Activated naive CD4-positive, alpha-beta T cell treated with anti-CD3 and anti-CD28 coated beads, Interleukin-2, amount 50 U/mL, for 24 hours (primary cell): ENCODE measurements at regions not wholly inside any gene's neighbourhood (a gene's known extent, or its start where the extent isn't known, plus 50 kb on each side); places are given as distances from the start of the nearest gene placed in this dataset.

Source experiments
- H3K27ac Mint-ChIP-seq: one replicate; pipeline ENCODE4 v1.8.0; 2021; ENCODE audit warnings: mild to moderate bottlenecking, mixed read lengths
- H3K27me3 Mint-ChIP-seq: one replicate; pipeline ENCODE4 v1.8.0; 2021; ENCODE audit warnings: mixed read lengths
- H3K36me3 Mint-ChIP-seq: one replicate; pipeline ENCODE4 v1.8.0; 2021; ENCODE audit warnings: mixed read lengths
- H3K4me1 Mint-ChIP-seq: one replicate; pipeline ENCODE4 v1.8.0; 2021; ENCODE audit warnings: mixed read lengths
- H3K4me3 Mint-ChIP-seq: one replicate; pipeline ENCODE4 v1.8.0; 2021; ENCODE audit warnings: mild to moderate bottlenecking, mixed read lengths
- H3K9me3 Mint-ChIP-seq: one replicate; pipeline ENCODE4 v1.8.0; 2021; ENCODE audit warnings: mixed read lengths

DNA sequence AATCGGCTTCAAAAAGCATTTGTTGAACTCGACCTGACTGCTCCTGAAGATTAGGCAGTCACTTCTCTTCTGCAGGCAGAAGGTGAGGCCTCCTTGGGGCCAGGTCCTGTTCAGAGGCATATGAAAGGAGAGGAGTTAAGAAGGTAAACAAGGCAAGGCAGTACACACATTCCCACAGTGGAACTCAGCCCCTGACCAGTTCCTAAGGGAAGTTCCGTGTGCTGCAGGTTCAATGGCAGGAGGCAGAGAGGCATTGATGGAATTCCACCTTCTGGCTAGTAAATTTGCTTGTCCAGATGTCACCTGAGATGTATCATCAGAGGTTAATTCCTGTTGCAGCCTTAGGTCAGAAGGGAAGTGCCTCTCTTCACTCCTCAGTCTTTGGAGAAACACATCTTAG is 337.0 kb upstream of the MTNR1B start:
- Mint-ChIP-seq H3K36me3 (no peaks in the 10 kb centered on the region), H3K4me3 (no peak overlapping the region), H3K9me3 (no peaks in the 10 kb centered on the region), H3K4me1 (no peaks in the 10 kb centered on the region), H3K27me3 (no peaks in the 10 kb centered on the region), H3K27ac (no peak overlapping the region)

DNA sequence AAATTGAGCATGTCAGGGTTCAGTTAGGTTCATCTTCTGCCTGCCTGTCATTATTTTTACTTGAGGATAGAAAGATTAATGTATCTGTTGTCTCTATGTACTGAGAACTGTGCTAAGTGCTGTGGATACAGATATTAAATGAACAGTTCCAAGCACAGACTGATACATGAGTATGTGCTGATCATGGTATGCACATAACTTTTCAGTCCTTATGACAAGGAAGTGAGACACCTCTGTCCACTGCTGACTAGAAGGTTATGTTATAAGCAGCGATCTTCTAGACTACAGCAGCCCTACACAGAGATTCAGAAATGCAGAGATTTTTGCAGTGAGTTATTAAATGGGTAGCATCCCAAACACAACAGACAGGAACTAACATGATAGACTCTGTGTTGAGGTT is 335.6 kb upstream of the MTNR1B start:
- no peaks in the 10 kb centered on the region for H3K9me3 Mint-ChIP-seq
- H3K4me1 Mint-ChIP-seq = no peaks in the 10 kb centered on the region

DNA sequence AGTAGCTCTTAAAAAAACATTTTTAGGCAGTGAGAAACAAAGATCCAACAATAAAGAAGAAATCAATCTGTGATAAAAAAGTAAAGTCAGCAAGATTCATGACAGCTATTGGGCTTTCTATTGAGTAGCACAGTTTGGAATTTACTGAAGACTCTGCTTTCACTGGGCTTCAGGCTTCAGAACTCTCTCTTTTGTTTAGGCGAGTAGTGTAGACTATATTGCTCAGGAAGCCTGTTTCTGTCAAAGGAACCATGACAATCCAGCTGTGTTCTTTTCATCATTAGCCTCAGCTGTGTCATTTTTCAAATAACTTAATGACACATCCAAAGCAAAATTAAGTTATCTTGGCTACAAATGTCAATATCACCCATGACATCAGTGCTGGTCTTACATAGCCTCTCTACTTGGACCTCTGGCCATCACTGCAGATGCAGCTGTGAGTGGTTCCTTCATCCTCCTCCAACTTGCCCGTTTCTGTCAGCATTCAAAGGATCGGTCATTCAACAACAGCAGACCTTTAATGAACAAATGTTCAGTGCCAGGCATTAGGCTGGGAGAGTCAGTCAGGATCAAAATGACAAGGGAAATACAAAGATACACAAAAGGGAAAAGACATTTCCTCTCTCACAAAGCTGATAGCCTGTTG is 332.8 kb upstream of the MTNR1B start:
- no peaks in the 10 kb centered on the region for H3K4me1 Mint-ChIP-seq
- H3K27ac Mint-ChIP-seq = no peak overlapping the region
- H3K4me3 Mint-ChIP-seq = no peak overlapping the region
- H3K9me3 Mint-ChIP-seq = no peaks in the 10 kb centered on the region
- no peaks in the 10 kb centered on the region for H3K36me3 Mint-ChIP-seq
- no peaks in the 10 kb centered on the region for H3K27me3 Mint-ChIP-seq

More for the DNA sequence above, 335.6 kb upstream of the MTNR1B start:
- Mint-ChIP-seq H3K36me3 (no peaks in the 10 kb centered on the region), H3K4me3 (no peak overlapping the region), H3K27me3 (no peaks in the 10 kb centered on the region), H3K27ac (no peak overlapping the region)

DNA sequence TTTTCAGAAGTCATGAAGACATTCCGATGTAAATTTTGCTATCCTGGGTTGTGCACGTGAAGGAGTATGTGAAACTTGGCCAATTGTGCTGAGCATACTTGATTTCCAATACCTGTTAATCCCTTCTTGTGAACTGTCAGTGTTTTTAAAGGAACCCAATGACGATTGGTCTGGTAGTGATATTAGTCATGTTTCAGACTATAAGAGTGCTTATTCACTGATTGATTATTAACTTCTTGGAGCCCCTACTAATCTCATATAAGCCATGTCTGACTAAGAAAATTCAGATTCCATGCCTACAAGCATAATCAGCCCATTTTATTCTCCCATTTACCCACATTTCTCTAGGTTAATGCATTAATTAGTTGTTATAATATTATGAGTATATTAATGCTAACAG is 330.8 kb upstream of the MTNR1B start:
- H3K4me1 Mint-ChIP-seq = no peaks in the 10 kb centered on the region

DNA sequence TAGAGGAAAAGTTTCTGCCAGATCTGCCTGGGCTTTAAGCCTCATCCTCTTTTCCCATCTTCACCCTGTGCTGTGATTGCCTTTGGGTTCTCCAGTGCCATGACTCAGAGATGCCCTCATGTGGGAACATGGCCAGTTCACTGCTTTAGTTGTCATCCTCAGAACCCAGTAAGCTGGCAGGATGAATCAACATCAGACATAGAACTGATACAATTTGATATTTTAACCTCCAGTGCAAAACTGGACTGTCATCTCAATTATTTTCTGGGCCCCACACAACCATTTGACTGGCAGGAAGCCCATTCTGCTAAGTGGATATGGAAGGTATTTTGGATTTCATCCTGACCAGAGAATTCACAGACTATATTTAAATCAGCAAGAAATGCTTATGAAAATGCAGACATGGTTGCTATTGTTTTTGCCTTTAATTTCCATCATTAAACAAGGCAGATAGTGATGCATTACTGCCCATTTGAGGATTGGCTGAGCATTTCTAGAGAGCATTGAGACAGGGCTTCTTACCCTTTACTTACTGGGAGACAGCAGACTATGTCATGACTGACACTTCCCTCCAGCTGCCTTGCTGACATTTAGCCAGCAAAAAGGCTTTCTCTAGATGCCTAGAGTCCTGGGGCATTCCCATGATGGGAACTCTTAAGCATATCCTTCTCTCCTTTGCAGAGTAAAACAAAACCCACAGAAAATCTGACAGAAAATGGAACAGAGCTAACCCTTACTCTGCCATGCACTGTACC is 327.1 kb upstream of the MTNR1B start:
- H3K4me3 Mint-ChIP-seq = no peak overlapping the region
- no peaks in the 10 kb centered on the region for H3K4me1 Mint-ChIP-seq
- no peak overlapping the region for H3K27ac Mint-ChIP-seq
- H3K9me3 Mint-ChIP-seq = no peaks in the 10 kb centered on the region
- H3K36me3 Mint-ChIP-seq = no peaks in the 10 kb centered on the region
- no peaks in the 10 kb centered on the region for H3K27me3 Mint-ChIP-seq

More for the DNA sequence above, 330.8 kb upstream of the MTNR1B start:
- no peaks in the 10 kb centered on the region for H3K36me3 Mint-ChIP-seq
- H3K27me3 Mint-ChIP-seq = no peaks in the 10 kb centered on the region
- H3K4me3 Mint-ChIP-seq = no peak overlapping the region
- H3K27ac Mint-ChIP-seq = no peak overlapping the region
- H3K9me3 Mint-ChIP-seq = no peaks in the 10 kb centered on the region

DNA sequence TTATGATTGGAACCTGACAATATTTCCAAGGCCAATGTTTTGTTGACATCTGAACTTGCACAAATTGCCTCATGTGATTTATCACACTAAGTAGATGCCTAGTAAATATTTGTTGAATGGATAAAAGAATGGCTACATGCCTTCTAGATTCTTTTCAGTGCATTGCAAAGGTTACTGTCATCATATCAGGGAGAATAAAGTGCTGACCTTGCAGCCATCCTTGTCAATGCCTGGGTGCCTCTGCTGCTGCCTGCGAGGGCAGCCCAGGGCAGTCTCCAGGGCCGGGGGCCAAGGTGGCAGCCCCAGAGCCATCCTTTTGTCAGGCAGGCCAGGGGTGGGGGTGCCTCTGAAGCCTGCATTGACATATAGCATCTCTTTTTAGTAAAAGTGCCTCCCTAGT is 325.6 kb upstream of the MTNR1B start:
- no peaks in the 10 kb centered on the region for H3K36me3 Mint-ChIP-seq

DNA sequence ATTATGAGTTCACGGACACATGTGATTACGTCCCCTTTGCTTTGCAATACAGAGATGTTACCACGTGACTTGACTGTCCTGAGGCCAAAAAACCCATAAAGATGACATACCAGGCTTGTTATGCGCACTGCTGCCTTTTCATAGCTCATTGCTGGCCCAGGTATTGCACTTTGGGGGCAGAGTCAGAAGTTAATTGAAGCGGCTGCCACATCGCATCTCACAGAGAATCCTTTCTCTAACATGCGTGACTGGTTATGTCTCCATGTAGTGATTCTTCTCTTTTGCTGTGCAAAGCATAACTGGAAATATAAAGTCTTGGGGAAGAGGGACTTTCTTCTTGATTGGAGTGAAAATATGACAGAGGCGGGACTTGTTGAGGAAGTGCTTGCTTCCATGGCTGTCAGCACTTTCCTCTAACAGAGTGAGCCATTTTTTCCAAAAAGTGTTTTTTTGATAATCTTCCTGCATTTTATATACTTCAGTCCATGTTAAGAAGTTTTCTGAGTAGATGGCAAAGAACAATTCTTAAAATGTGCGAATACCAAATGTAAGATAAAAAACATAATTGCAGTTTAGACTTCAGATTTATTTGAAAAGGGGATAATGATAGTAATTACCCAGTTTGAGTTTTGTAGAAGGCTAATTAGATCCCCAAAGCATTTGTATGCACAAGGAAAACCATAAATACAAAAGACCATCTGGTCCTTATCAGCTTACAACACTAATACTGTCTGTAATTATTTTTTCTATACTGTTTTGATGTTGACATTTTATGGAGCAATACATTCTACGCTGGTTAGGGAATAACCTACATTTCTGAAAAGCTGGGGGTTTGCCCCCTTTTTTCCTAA is 324.6 kb upstream of the MTNR1B start:
- Mint-ChIP-seq H3K4me3 (no peak overlapping the region), H3K27ac (no peak overlapping the region), H3K27me3 (no peaks in the 10 kb centered on the region), H3K36me3 (no peaks in the 10 kb centered on the region), H3K9me3 (no peaks in the 10 kb centered on the region), H3K4me1 (no peaks in the 10 kb centered on the region)

More for the DNA sequence above, 325.6 kb upstream of the MTNR1B start:
- Mint-ChIP-seq H3K27ac (no peak overlapping the region), H3K4me3 (no peak overlapping the region), H3K9me3 (no peaks in the 10 kb centered on the region), H3K27me3 (no peaks in the 10 kb centered on the region), H3K4me1 (no peaks in the 10 kb centered on the region)

DNA sequence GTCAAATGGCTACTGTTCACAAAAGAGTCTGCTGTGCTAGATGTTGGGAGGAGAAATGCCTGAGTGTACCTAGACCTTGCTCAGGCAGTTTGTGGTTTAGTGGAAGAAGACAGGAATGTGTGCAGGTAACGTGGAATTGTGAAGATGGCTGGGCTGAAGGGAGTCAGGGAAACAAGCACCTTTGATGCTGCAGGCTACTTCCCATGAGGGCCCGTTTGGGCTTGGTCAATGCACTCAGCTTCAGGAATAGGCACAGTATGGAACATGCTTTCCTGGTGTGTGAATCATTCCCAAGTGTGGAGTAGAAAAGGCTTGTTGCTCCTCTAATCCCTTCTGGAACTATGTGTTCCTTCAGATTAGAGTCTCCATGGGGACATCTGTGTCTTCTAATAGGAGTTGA is 318.3 kb upstream of the MTNR1B start:
- Mint-ChIP-seq H3K36me3 (no peaks in the 10 kb centered on the region), H3K4me1 (no peaks in the 10 kb centered on the region), H3K9me3 (no peaks in the 10 kb centered on the region)

DNA sequence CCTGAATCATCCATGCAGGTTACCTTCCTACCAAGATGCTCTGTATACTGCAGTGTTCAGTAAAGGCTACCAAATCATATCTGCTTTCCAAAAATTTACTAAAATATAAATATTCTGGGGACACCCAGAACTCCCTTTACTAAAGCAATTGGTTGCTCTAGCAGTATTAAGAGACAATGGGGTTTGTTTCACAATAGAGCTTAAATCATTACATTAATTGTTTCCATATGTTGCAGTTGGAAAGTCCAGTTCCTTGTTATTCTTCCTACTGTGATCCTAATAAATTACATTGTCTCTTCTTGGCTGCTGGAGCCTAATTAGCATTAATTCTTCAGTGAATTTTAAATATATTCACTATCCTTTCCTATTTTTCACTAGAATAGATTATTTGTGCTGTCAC is 316.0 kb upstream of the MTNR1B start:
- Mint-ChIP-seq H3K36me3 (no peaks in the 10 kb centered on the region), H3K9me3 (peaks cover 5% of the 10 kb centered on the region), H3K27me3 (no peaks in the 10 kb centered on the region), H3K4me3 (no peak overlapping the region), H3K27ac (no peak overlapping the region), H3K4me1 (no peaks in the 10 kb centered on the region)

More for the DNA sequence above, 318.3 kb upstream of the MTNR1B start:
- Mint-ChIP-seq H3K4me3 (no peak overlapping the region), H3K27ac (no peak overlapping the region), H3K27me3 (no peaks in the 10 kb centered on the region)

DNA sequence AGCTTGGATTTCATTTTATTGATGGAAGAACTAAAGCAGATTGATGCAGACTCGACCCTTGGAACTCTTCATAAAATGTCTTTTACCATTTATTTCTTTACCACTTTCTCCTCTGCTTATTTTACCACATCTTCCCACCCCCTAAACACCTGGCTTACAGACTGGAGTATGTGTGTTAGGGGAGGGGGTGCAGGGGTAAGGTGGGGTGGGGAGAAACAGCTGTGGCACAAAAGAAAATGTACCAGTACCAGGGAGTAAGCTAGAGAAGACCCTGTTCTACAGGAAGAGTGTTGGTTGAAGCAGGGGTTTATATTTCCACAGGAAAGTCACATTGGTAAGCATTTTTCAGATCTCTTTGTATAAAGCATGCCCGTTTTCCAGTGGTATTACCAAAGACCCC is 312.7 kb upstream of the MTNR1B start:
- H3K27ac Mint-ChIP-seq = no peak overlapping the region

DNA sequence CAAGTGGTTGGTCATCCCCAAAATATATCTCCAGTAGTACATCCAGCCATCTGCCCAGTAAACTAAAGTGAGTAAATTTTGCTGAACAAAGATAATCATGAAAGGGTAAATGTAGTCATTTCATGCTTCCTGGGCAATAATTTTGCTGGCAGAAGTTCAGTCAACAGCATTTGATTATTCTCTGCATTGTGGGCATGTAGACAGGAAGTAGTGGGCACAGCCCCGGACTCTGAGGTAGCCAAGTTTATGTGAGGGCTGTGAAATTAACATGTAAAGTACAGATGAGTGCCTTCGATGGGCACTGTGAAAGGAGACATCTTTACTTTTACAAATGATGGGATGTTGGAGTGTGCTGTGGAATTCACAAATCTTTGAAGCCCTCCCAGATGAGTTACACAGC is 312.2 kb upstream of the MTNR1B start:
- H3K4me3 Mint-ChIP-seq = no peak overlapping the region

More for the DNA sequence above, 312.7 kb upstream of the MTNR1B start:
- H3K4me3 Mint-ChIP-seq = no peak overlapping the region
- H3K9me3 Mint-ChIP-seq = peaks cover 5% of the 10 kb centered on the region
- no peaks in the 10 kb centered on the region for H3K27me3 Mint-ChIP-seq
- no peaks in the 10 kb centered on the region for H3K4me1 Mint-ChIP-seq
- H3K36me3 Mint-ChIP-seq = no peaks in the 10 kb centered on the region

DNA sequence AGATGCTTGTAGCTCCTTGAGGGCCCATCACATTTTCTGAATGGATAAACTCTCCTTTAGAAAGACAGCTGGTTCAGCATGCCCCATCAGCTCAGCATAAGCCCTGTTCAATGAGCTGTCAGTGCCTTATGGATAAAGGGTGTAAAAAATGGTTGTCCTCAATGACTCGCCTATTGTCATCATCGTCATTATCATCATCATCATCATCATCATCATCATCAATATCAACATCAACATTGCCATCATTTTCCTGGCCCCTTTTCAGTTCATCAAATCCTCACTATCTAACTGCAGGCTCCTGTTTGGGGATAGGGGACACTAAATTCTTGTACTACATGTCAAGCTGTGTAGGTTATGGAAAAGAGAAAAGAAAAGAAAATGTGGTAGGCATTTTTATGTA is 310.7 kb upstream of the MTNR1B start:
- H3K36me3 Mint-ChIP-seq = no peaks in the 10 kb centered on the region
- H3K4me1 Mint-ChIP-seq = no peaks in the 10 kb centered on the region
- H3K27ac Mint-ChIP-seq = no peak overlapping the region
- peaks cover 5% of the 10 kb centered on the region for H3K9me3 Mint-ChIP-seq
- H3K27me3 Mint-ChIP-seq = no peaks in the 10 kb centered on the region
- no peak overlapping the region for H3K4me3 Mint-ChIP-seq

More for the DNA sequence above, 312.2 kb upstream of the MTNR1B start:
- Mint-ChIP-seq H3K27ac (no peak overlapping the region), H3K36me3 (no peaks in the 10 kb centered on the region), H3K27me3 (no peaks in the 10 kb centered on the region), H3K4me1 (no peaks in the 10 kb centered on the region), H3K9me3 (peaks cover 5% of the 10 kb centered on the region)

DNA sequence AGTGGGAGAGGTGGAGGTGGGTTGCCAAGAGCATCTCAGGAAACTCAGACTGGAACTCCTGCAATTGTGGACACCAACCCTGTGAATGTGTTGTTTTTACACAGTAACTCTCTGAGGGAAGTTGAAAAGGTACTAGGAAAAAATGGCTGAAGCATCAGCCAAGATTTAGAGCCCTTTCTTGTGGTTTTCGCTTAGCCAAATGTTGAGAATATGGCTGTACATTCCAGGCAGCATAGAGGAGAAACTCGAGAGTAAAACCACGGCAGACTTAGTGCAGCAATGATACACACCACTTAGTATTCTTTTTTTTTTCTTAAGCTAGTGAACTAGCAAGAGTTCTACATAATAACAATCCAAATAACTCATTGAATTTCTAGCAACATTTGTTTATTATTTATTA is 309.7 kb upstream of the MTNR1B start:
- Mint-ChIP-seq H3K4me3 (no peak overlapping the region), H3K9me3 (peaks cover 5% of the 10 kb centered on the region), H3K36me3 (no peaks in the 10 kb centered on the region), H3K27ac (no peak overlapping the region), H3K27me3 (no peaks in the 10 kb centered on the region), H3K4me1 (no peaks in the 10 kb centered on the region)

DNA sequence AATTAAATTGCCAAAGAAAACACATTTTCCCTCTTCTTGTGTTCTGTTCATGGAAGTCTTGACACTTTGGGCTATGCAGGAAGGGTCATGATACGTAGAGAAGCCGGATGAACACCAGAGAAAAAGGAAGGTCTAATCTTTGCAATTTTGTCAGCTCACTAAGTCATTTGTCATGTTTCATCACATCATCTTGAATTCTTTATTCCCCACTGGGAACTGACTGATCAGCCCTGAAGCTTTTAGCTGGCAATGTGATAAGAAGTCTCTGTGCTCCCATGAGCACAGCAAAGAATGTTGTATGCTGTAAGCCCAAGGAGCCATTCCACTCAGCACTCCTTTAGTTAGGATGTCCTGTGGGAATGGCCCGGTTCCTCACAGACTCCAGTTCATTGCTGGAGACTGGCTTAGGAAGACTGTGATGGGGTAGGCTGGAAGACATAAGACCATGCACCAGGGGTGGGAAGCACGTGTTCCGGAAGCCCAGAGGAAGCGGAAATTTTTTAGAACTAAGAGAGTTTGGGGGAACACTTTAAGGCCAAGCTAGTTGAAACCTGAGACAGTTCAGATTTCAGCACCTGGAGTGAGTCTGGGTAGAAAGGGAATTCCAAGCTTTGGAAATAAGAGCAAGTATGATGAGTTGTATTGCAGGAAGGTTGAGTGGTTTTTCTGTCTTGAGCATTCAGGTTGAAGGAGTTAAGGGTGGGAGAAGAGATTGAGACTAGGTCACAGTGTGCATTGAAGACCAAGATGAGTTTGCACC is 306.7 kb upstream of the MTNR1B start:
- H3K4me1 Mint-ChIP-seq = no peaks in the 10 kb centered on the region
- H3K27ac Mint-ChIP-seq = no peak overlapping the region
- H3K9me3 Mint-ChIP-seq = no peaks in the 10 kb centered on the region
- no peak overlapping the region for H3K4me3 Mint-ChIP-seq
- H3K36me3 Mint-ChIP-seq = no peaks in the 10 kb centered on the region
- H3K27me3 Mint-ChIP-seq = no peaks in the 10 kb centered on the region

DNA sequence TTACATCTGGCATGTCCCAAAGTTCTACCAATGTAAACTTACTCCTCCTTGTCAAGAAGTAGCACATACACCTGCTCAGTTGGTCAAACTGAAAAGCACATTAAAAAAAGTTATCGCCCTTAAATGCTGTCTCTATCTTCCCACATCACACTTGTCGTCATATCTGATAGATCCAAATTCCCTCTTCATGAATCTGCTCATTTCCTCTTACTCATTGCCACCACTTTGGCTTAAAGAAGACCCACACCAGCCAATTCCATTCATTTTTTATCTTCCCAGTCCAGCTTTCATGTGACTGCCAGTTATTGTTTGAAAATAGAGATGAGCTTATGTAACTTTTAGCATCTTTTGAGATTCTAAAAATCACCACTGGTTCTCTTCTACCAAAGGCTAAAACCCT is 305.9 kb upstream of the MTNR1B start:
- Mint-ChIP-seq H3K27me3 (no peaks in the 10 kb centered on the region), H3K4me3 (no peak overlapping the region), H3K36me3 (no peaks in the 10 kb centered on the region), H3K27ac (no peak overlapping the region), H3K9me3 (no peaks in the 10 kb centered on the region), H3K4me1 (no peaks in the 10 kb centered on the region)
